Stimulated activated CD8-positive, alpha-beta memory T cell treated with anti-CD3 and anti-CD28 coated beads, Interleukin-7, amount 100 ng/mL, for 1 hour (primary cell): ENCODE measurements at regions not wholly inside any gene's neighbourhood (a gene's known extent, or its start where the extent isn't known, plus 50 kb on each side); places are given as distances from the start of the nearest gene placed in this dataset.

Experiments used
- DNase-seq, 2 donors: peaks; one replicate each; pipeline ENCODE4 v3.0.0-alpha.2; 2020; ENCODE audit warnings: low read depth in 2 of 2

DNA sequence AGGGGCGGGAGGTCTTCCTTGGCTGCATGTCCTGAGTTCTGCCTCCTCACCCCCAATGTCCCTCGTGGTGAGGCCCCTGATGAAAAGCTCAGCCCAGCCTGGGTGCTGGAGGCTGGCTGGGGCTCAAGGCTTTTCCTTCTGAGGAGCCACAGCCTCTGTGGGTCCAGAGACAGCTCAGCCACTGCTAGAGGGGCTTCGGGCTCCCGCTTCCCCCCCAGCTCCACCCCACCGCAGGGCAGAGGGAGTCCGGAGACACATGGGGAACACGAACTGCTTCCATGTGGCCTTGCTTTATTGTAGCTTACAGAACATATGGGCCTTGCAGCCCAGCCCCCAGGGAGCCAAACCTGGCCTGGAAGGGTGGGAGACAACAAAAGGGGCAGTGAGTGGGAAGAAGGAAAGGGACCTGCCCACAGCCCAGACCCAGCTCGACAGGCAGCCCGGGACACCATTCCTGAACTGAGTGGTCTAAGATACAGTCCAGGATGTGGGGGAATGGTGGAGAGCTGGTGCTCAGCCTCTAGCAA, 89.9 kb upstream of the NKX1-1 start:
- DNase-seq, result no peak

DNA sequence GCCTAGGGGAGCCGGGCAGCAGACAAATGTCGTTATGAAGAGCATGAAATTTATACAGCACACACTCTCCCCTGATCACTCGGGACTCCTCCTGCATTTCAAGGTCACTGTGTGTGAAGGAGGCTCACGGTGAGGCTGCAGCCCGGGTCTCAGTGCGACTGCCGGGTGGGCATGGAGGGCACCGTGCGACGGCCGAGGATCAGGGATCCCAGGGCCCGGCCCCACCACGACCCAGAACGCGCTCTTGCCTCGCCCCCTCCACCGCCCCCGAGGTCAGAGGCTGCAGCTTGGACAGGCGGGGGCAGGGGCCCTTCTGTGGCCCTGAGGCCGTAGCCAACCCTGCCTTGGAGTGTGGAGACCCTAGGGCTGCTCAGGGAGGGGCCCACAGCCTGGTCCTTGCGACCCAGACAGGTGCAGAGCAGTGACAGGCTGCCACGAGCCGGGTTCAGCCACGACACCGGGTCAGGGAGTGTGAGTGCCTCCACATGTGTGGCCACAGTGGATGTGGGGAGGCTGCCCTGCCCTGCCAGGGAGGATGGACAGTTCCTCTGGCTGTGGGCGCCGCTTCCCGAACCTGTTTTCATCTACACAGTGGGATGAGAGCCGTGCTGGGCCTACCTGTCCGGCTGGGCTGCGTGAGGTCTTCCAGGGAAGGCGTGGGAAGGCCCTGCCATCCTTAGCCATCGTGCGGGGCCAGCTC, 89.3 kb upstream of the NKX1-1 start:
- no peak for DNase-seq

DNA sequence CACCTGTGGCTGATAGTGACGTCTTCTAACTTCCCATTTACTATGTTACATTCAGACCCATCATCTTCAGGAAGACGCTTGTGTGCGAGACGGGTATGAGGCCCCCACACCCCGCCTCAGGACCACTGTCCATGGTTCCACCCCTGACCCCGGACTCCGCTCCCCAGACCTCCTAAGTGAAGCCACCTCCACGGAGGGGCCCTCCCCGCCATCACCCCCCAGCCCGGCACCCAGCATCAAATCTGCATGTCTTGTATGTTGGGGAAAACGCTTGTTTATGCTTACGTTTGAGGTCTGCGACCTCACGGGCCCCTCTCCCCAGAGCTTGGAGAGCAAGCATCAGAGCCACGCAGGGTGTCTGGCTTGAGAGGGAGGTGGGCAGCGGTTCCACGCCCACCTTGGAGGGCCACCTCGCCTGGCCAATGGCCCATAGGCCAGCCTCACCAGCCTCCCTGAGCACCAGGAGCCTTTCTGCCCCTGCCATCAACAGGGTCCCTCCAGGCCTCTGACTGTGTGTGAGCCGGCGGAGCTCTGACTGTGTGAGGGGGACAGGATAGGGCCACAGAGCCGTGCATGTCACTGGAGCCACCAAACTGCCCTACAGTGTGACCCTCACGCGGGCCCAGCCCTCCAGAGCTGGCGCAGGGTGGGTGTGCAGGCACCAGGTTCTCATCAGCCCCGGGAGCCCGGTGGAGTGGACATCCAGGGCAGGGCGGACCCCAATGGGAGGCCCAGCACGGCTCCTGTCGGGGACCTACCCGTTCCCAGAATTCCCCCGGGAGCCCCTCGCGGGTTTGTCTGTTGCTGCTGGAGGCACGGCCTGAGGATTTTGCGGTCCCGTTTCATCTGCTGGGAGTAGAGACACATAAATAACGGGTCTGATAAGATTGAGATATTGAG, 88.4 kb upstream of the NKX1-1 start:
- DNase-seq, result no peak

DNA sequence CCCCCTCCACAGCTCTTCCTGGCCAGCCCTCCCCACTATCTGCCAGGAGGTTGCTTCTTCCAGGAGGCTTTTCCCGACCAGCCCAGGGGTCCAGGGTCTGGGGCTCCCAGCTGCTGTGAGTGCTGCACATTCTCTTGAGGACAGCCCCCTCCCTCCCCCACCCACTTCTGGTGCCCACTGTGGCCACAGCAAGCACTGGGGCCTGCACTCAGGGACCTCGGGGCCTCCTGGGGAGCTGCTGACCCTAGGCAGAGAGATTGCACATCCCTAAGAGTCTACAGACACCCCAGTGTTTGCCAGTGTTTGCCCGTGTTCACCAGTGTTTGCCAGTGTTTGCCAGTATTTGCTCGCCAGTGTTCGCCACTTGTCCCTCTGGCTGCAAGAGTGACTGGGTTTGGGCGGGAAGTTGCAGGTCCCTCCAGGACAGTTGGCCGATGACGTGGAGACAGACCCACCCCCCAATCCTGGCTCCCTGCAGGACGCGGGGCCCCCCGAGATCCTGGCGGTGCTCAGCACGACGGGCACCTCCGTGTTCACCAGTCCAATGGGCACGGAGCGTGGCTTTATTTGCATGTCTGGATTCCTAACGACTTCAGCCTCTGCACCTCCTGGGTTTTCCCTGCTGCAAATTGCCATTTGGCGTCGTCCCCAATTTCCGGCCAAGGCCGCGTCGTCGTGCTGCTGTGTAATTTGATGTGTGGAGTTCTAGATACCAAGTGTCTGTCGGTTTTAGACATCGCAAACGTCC, 87.5 kb upstream of the NKX1-1 start:
- DNase-seq, result no peak

DNA sequence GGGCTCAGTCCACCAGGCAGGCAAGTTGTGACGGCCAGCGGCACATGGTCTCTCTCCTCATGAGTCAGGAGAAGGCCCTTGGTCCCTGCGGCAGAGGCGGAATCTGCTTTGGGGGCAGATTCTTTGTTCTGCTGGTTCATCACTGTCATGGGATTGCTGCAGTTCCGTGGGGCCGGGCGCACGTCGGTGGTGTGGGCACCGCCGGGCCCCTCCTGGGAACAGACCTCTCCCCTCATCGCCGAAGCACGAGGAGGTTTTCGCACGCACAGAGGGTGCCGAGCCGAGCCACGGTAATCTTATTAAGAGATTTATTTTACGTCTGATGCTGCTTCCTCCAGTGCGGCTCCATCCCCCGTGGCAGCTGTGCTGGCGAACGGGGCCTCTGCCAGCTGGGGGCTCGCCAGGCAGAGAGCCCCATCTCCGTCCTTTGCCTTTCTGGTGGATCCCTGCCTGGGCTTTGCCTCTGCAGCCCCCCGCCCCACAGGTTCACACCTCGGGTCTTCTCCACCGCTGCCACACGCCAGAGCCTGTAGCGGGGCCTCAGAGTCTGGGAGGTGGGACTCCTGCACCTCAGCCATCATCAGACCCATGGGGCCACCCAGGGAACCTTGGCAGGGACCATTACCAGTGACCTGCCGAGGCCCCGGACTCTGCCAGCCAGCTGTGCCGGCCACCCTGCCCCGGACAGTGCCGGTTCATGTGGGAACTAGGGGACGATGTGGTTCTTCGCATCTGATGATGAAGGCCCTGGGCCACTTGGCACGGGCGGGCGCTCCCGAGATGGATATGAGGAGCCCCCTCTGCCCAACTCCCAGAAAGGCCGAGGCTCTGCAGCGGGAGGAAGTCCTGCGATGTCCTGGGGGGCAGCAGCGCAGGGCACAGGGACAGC, 86.7 kb upstream of the NKX1-1 start:
- no peak for DNase-seq

DNA sequence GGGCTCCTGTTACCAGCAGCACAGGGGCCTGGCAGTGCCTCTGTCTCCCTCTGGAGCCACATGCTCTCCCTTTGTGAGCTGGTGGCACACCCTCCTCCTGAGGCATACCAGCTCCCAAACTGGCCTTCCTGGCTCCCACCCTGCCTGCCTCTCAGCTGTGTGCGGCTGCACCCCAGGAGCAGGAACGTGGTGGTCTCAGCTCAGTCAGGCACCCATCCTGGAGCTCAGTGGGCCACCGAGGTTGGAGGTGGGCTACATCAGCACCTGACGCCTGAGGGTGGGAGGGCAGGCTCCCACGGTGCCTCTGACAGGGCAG, 85.9 kb upstream of the NKX1-1 start:
- no peak for DNase-seq

DNA sequence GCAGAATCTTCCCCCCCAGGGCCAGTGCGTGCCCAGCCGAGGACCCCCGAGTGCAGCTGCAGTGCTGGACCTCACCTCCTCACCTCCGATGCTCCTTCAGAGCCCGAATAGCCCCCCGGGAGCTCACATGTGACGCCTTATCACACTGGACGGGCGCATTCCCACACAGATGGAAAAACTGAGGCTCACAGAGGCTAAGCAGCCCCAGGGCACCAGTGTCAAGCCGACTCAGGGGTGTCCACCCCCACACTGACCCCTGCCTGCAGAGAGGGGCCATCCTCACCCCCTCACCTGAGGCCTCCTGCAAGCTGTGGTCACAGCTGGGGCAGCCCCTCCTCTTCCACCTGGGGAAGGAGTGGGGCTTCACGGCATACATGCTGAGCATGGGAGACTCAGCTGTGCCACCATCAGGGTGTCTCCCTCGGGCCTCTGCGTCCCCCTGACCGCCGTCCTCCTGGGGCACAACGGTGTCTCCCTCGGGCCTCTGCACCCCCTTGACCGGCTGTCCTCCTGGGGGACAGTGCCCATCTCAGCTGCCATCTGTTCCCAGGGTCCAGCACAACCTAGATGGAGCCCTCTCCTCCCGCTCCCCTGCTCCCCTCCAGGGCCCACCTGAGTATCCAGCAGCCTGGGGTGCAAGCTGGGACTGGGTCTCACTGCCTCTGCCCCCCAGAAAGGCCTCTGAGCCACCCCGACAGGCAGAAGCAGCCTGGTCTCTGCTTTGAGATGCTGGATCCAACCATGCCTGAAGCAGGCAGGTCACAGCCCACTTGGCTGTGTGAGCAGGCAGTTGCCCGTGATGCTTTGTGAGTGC, 85.3 kb upstream of the NKX1-1 start:
- no peak for DNase-seq

DNA sequence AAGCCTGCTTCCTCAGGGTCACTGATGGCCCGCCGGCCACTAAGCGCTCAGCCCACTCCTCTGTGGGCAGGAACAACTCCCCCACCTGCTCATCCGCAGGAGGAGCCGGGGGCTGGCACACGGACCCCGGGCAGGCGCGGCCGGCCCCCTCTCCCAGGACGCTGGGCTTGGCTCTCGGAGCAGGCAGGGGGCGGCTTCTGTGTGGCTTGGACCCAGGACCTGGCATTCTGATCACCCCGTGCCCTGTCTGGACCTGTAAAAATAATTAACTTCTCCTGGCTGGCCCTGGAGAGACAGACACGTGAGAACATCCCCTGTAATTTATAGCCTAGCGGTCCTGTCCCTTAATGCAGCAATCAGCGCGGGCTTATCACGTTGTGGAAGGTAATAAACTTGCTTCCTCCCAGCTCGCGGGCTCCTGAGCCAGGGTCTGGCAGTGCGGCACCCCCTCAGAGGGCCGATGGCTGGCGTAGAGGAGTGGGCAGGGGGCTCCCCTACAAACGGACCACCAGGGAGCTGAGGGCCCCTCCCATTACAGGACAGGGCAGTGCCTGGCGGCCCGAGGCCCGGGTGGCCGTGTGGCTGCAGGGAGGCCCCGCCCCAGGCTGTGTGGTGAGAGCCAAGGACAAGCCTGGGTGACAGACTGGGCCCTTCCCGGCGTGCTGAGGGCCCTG, 84.5 kb upstream of the NKX1-1 start:
- DNase-seq, result no peak

DNA sequence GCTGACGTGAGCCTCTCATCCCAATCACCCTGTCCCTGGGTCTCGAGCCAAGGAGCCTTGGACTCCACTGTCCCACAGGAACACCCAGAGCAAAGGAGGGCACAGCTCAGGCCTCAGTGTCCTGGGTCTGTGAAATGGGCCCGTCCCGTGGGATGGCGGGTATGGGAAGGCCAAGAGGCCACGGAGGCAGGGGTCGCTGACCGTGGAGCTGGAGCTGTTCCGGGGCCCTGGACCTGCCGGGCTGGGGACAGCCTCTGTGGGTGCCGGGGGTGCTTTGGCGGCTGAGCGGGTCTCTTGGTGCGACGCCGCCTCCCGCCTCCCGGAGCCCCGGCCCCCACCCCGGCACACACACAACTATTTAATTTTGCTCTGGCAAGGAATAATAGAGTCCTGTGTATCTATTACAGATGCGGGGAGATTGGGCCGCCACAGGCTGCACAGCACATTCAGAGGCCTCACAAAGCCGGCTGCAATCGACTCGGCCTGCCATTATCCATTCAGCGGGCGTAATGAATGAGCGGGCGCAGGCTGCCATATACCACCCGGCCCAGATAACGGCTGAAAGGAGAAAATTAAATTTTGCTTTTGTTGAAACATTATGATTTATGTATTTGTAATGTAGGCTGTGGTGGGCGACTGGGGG, 83.9 kb upstream of the NKX1-1 start:
- DNase-seq, result no peak

DNA sequence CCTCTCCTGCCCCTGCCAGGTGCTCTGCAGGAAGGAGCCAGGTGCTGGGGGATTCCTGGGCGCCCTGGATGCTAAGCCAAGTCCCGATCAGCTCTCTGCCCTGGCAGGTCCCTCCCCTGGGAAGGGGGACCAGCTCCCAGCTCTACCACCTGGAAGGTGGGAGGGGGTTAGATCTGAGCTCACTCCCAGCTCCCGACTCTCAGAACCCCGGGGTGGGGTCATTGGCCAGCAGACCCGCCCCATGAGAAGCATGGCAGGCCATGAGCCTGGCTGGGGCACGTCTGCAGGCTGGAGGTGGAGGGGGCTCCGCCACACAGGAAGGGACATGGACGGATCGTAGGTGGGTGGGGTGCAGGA, 83.4 kb upstream of the NKX1-1 start:
- DNase-seq, result no peak

DNA sequence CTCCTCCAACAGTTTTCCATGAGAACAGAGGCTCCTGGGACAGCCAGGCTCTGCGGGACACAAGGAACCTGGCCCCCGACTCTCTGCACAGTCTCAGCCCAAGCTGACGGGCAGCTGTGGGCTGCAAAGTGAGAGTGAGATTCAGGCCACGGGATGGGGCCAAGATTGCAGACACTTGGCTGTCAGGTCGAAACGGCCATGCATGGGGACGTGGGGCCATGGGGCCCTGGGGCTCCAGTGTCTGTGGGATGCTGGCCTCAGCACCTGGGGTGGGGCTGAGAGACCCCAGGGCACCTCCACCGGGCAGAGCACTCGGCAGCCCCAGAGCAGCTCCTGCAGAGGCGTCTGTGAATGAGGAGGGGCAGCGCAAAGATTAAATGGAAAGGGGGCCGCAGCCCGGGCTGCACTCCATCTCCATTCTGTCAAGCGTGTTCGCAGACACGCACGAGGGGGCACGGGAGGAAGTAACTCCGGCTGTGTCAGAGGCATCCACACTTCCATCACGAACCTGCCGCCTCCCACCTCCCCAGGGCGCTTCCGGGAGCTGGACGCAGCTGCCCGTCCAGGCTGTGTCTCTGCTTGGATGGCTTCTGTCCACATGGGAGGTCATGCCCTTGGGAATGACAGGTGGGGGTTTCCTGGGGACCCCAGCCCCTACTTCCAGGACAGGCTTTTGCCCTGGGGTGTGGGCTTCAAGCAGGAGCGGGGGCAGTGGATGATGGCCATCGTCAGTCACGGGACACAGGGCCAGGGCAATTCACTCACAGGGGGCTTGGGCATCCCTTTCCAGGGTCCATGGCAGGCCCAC, 82.8 kb upstream of the NKX1-1 start:
- no peak for DNase-seq

DNA sequence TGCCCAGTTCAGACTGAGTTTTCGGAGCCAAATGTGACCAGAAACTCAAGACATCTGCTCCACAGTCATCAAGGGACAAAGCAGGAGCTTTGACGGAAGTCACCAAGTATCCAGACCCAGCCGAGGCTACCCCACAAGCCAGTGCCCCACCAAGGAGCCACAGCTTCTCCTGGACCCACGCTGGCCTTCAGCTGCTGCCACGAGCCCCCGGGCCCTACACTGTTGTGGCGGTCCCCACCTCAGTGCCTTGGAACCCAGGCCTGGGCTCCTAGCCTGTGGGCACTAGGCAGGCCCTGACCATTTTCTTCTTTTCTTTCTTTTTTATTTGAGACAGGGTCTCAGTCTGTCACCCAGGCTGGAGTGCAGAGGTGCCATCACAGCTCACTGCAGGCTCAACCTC, 82.1 kb upstream of the NKX1-1 start:
- no peak for DNase-seq

DNA sequence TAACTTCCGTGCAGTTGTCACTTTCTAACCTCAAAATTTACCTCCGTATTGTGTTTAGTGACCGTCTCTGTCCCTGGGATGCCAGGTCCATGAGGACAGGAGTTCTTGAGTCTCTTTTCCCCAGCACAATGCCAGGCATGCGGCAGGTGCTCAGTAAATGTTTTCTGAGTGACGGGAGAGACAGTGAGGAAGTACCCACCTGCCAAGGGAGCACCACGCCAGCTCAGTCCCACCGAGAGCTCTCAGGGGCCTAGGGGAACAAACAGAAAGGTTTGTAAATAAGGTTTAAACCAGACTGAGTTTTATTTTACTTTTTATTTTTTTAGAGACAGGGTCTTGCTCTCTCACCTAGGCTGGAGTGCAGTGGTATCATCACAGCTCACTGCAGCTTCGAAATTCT, 81.5 kb upstream of the NKX1-1 start:
- no peak for DNase-seq

DNA sequence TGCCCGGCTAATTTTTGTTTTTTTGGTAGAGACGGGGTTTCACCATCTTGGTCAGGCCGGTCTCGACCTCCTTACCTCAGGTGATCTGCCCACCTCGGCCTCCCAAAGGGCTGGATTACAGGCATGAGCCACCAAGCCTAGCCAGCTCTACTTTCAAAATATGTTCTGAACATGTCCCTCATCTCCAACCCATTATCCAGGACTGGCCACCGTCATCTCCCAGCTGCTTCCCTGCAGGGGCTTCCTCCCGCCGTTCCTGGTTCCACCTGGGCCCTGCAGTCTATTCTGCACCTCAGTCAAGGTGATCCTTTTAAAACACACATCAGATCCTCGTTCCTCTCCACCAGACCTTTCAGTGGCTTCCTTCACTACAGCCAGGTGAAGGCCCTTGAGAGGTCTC, 80.9 kb upstream of the NKX1-1 start:
- DNase-seq, result no peak

DNA sequence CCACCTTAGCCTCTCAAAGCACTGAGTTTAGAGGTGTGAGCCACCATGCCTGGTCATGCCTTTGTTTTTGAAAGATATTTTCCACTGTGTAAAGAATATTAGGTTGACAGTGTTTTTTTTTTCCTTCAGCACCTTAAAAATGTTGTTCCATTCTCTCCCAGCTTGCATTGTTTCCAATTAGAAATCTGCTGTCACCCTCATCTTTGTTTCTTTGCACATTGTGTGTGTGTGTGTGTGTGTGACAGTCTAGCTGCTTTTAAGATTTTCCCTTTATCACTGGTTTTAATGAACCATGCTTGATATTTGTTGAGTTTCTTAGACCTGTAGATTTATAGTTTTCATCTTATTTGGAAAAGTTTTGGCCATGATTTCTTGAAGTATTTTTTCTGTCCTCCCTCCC, 79.0 kb upstream of the NKX1-1 start:
- no peak for DNase-seq

DNA sequence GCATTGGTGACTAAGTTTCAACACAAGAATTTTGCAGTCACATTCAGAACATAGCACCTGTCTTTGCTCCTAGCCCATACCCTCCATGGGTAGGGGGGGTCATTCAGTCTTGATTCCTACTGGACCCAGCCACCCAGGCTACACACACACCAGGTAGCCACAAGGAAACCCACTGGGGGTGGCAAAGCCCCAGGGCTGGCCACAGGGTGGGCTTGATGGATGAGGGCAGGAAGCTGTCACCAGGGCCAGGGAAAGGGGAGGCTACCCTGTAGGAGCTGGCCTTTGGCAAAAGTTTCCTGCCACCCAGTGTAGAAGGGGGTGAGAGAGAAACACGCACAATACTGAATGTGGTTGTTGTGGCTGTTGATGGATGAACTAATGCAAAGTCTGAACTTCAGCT, 74.5 kb upstream of the NKX1-1 start:
- DNase-seq, result no peak

DNA sequence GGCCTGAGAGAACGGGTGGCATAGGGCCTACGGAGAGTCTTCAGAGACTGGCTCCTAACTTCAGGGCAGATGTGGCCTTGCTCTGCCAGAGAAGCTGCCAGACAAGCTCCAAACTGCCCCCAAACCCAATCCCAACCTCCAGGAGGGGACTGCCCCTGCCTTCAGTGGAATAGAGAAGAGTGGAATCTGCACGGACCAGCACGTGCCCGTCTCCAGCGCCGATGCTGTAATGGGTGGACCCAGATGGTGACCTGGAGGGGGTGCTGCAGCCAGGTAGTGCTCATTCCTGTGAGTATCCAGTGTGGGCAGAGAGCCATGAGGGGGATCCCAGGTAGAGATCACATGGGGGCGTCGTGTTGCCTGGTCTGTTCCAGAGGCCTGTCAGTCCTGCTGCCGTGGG, 73.2 kb upstream of the NKX1-1 start:
- DNase-seq, result no peak

DNA sequence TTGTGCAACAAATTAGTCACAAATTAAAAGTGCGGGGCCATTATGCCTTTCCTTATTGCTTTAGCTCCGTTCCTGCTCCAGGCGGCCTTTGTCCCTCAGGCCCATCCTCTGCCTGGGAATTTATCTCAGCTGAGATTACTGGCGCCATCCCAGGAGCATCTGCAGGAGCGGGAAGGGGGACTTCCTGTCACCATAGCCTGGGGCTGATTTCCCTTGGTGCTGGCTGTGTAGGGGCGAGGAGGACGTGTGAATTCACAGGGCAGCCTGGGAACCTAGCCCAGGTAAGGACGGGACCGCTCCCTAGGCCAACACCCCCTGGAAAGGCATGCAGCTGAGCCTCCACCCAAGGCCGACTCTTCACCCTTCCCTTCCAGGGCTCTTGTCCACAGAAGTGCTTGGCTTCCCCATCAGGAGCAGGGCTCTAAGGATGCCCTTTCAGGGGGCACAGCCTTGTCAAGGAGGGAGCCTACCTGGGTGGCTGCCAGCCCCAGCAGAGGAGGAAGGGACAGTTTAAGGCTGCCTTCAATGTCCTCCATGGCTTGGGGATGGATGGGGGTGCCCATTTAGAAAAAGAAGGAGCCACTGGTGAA, 72.6 kb upstream of the NKX1-1 start:
- no peak for DNase-seq
